Body of pancreas (tissue), 4 donors: ENCODE measurements at regions not wholly inside any gene's neighbourhood (a gene's known extent, or its start where the extent isn't known, plus 50 kb on each side); places are given as distances from the start of the nearest gene placed in this dataset.

Source experiments
- ATAC-seq: fragments of 150-250 bp; one replicate; pipeline ENCODE4 v1.9.1; 2016
- DNase-seq, 4 donors: peaks; one replicate each; pipeline ENCODE4 v3.0.0-alpha.2; 2019
- H3K27ac ChIP-seq, 4 donors: fragments of 200-600 bp; sonication (generic); 1 replicate in 3 of 4; 2 replicates in 1 of 4; pipeline versions ENCODE4 v1.5.1 to v1.6.1; 2016 to 2019; ENCODE audit warnings: mild to moderate bottlenecking in 1 of 4, mixed read lengths in 1 of 4, moderate library complexity in 1 of 4
- H3K27me3 ChIP-seq, 2 donors: fragments of 200-600 bp; sonication (generic); one replicate each; pipeline ENCODE4 v1.6.0; 2016; ENCODE audit warnings: mild to moderate bottlenecking in 1 of 2
- H3K36me3 ChIP-seq, 2 donors: fragments of 200-600 bp; sonication (generic); replicated peaks in 1 of 2; 2 replicates each; pipeline ENCODE4 v1.5.1; 2016; ENCODE audit warnings: low read depth in 2 of 2; ENCODE audit not compliant: insufficient read depth in 1 of 2
- H3K4me1 ChIP-seq: fragments of 200-600 bp; sonication (generic); one replicate; pipeline ENCODE4 v1.6.0; 2016
- H3K4me3 ChIP-seq, 2 donors: fragments of 200-600 bp; sonication (generic); 1 replicate in 1 of 2; 2 replicates in 1 of 2; pipeline ENCODE4 v1.5.1; 2016 to 2019
- H3K9me3 ChIP-seq, 3 donors: fragments of 200-600 bp; sonication (generic); 1 replicate in 2 of 3; 2 replicates in 1 of 3; pipeline ENCODE4 v1.5.1; 2016
- POLR2A ChIP-seq, 3 donors: fragments of 450-650 bp; IDR thresholded peaks; one replicate each; pipeline ENCODE4 v1.6.1; 2016; ENCODE audit warnings: antibody characterized with exemption in 3 of 3, mild to moderate bottlenecking in 2 of 3
- WGBS, 2 donors: methylation state at CpG; one replicate each; pipeline ENCODE4 v1.1.5; 2017; 5-methylcytosine and 5-hydroxymethylcytosine counted together
- intact Hi-C: fragments of 100-400 bp; cut with DNase I; formaldehyde crosslinking; loops from one replicate; pipeline ENCODE4 v1.15.1; 2023
- TF ChIP-seq, protein P1 (sequence below), 7 experiments: fragments of 450-650 bp in 4 of 7; fragments of 200-600 bp in 3 of 7; sonication (generic) in 3 of 7; IDR thresholded peaks; one replicate each; pipeline ENCODE4 v1.5.1; 2016 to 2019; ENCODE audit warnings: antibody characterized with exemption in 7 of 7

DNA sequence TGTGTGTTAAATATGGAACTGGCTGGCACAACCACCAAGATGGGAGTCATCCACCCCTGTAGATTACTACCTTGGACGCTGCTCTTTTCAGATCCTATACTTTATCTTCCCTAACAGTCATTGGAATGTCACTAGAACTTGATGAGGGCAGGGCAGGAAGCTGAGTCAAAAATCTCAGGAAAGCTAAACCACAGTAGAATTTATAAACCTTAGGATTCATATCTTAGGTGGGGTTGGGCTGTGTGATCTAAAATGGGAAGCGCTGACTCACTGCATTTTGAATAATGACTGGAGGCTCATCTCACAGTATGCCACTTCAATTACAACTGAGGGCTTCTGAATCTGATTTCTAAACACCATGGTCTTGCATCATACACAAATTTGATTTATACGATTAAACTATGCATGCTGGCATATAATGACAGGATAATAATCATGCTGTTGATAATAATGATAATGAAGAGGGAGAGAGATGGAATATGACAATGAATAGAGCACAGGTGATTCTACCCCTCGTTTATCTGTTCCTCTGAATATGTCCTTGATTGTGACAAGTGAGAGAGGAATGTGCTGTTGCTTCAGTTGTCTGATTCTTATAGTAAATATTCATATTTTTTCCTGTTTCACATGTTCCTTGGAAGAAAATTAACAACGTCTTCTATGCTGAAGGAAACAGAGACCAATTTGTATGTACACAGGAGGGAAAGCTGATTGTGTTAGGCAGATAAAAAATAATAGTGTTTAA lies 270.3 kb upstream of the HS3ST1 start:
- intact Hi-C loops = no loop called here
- H3K4me3 ChIP-seq = no peak overlapping the region
- no peaks in the 10 kb centered on the region for H3K4me1 ChIP-seq
- 30 to 52% methylated on average over 5 of the region's 5 CpGs for WGBS, 2 donors
- DNase-seq (no peak), ATAC-seq (no peak)
- TF ChIP-seq, protein P1, sequence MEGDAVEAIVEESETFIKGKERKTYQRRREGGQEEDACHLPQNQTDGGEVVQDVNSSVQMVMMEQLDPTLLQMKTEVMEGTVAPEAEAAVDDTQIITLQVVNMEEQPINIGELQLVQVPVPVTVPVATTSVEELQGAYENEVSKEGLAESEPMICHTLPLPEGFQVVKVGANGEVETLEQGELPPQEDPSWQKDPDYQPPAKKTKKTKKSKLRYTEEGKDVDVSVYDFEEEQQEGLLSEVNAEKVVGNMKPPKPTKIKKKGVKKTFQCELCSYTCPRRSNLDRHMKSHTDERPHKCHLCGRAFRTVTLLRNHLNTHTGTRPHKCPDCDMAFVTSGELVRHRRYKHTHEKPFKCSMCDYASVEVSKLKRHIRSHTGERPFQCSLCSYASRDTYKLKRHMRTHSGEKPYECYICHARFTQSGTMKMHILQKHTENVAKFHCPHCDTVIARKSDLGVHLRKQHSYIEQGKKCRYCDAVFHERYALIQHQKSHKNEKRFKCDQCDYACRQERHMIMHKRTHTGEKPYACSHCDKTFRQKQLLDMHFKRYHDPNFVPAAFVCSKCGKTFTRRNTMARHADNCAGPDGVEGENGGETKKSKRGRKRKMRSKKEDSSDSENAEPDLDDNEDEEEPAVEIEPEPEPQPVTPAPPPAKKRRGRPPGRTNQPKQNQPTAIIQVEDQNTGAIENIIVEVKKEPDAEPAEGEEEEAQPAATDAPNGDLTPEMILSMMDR (IDR thresholded peaks at IDR 0.05) = no peak
- no peak for TF ChIP-seq POLR2A (IDR thresholded peaks at IDR 0.05)
- no peaks in the 10 kb centered on the region for H3K36me3 ChIP-seq
- no peaks in the 10 kb centered on the region for H3K9me3 ChIP-seq
- H3K27ac ChIP-seq = no peak overlapping the region
- no peaks in the 10 kb centered on the region for H3K27me3 ChIP-seq

DNA sequence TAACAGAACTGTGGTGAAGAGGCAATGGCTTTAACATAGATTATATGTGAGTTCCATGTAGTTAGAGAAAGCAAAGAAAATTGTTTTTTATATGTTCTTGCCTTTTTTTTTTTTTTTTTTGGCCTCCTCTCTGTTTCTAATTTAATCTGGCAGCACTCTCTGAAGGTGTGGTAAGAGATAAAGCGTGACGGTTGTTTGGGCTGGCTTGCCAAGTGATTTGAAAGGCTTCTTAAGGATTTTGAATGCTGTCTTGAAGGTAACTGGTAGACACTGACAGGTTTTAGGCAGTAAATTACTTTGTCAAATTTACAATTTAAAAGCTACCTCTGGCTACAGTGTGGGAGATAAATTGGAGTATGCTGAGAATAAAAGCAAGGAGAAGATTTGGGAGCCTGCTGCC lies 269.3 kb upstream of the HS3ST1 start:
- no peak for ATAC-seq
- intact Hi-C loops = no loop called here
- H3K27ac ChIP-seq = no peak overlapping the region
- no peaks in the 10 kb centered on the region for H3K4me1 ChIP-seq
- H3K36me3 ChIP-seq = no peaks in the 10 kb centered on the region
- H3K4me3 ChIP-seq = no peak overlapping the region
- 22 to 33% methylated on average over 2 of the region's 2 CpGs for WGBS, 2 donors
- DNase-seq = no peak
- H3K9me3 ChIP-seq = no peaks in the 10 kb centered on the region
- TF ChIP-seq, protein P1 (IDR thresholded peaks at IDR 0.05) = no peak
- H3K27me3 ChIP-seq = no peaks in the 10 kb centered on the region

DNA sequence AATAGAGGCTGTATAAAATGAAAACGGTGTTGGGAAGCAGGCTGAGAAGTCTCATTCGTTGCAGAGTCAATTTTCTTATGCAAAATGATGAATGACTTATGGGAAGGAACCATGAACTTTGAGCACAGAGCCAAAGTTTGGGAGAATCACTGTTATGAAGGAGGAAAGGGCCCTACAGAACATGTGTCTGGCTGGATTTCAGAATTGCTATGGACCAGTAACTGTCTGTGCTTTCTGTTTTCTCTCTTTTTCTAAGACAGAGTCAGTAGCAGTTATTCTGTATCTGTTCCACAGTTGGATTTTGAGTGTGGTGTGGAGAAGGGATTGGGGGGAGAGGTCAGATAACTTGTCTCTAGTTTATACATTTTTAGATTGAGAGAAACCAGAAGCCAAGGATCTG lies 265.0 kb upstream of the HS3ST1 start:
- Histone ChIP-seq H3K4me1 (no peaks in the 10 kb centered on the region), H3K27me3 (no peaks in the 10 kb centered on the region), H3K27ac (no peak overlapping the region), H3K9me3 (no peaks in the 10 kb centered on the region), H3K36me3 (no peaks in the 10 kb centered on the region), H3K4me3 (no peak overlapping the region)
- DNase-seq (no peak), ATAC-seq (no peak)
- intact Hi-C loops = no loop called here
- no peak for TF ChIP-seq POLR2A (IDR thresholded peaks at IDR 0.05)
- TF ChIP-seq, protein P1 (IDR thresholded peaks at IDR 0.05) = no peak
- WGBS, 2 donors = 29 to 37% methylated on average over 2 of the region's 2 CpGs

DNA sequence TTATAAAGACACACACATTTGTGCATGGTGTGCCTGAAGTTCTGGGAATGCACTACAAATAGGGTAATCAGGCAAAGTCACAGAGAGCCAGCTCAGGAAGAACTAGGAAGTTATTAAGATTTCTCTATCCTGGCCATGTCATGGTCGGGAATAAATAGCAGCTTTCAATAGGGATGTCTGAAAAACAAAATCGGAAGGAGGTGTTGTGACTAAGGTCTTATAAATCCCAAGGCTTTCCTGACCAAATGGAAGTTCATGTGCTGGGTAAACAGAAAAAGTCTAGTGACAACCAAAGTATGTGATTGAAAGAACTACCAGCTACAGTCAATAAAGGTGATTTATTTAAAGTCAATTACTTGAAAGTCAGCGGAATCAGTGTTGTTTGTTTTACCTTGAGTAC lies 262.5 kb upstream of the HS3ST1 start:
- ATAC-seq (no peak), DNase-seq (no peak)
- TF ChIP-seq POLR2A (IDR thresholded peaks at IDR 0.05) = no peak
- 17% methylated on average over 3 of the region's 3 CpGs for WGBS, 2 donors
- no peak overlapping the region for H3K27ac ChIP-seq
- no peaks in the 10 kb centered on the region for H3K27me3 ChIP-seq
- H3K4me1 ChIP-seq = no peaks in the 10 kb centered on the region
- intact Hi-C loops = no loop called here
- H3K36me3 ChIP-seq = no peaks in the 10 kb centered on the region
- no peak overlapping the region for H3K4me3 ChIP-seq
- H3K9me3 ChIP-seq = no peaks in the 10 kb centered on the region

DNA sequence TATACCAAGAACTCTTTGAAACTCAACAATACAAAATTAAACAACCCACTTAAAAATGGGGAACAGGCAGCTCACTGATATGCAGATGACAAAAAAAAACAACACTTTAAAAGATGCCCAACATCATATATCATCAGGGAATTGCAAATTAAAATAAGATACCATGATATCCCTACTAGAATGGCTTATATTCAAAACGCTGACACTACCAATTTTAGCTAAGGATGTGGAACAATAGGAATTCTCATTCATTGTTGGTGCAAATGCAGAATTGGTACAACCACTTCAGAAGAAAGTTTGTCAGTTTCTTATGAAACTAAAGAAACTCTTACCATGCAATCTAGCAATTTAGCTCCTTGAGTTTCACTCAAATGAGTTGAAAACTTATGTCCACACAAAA lies 259.0 kb upstream of the HS3ST1 start:
- ATAC-seq = no peak
- 42 to 56% methylated on average over 1 of the region's 1 CpG for WGBS, 2 donors
- no peaks in the 10 kb centered on the region for H3K36me3 ChIP-seq
- no peaks in the 10 kb centered on the region for H3K4me1 ChIP-seq
- no peaks in the 10 kb centered on the region for H3K27me3 ChIP-seq
- H3K9me3 ChIP-seq = no peaks in the 10 kb centered on the region
- H3K27ac ChIP-seq = no peak overlapping the region
- TF ChIP-seq POLR2A (IDR thresholded peaks at IDR 0.05) = no peak
- TF ChIP-seq, protein P1 (IDR thresholded peaks at IDR 0.05) = no peak
- DNase-seq = no peak
- intact Hi-C loops = no loop called here
- H3K4me3 ChIP-seq = no peak overlapping the region
